ENCODE measurements at regions not wholly inside any gene's neighbourhood (a gene's known extent, or its start where the extent isn't known, plus 50 kb on each side); places are given as distances from the start of the nearest gene placed in this dataset.
"Not testable (repeated sequence)": the region's sequence is repeated elsewhere in the genome, so short reads cannot be mapped to it uniquely, and the experiment has no call there.

DNA sequence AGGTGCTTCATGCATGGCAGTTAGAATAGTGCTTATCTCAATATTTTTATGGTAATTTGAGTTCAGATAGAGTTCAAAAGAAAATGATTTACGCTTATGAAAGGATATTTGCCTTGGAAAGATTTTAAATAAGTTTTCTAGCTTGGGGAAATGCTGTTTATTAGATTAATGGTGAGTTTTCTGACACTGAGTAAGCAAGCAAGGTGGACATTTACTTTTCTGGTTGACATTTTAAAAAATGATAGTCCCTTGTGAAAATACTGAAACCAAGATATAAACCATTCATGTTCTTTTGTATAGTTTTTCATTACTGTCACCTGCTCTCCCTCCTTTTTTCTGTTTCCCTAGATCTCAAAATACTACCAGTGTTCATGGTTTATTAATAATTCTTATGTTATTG lies 1034.8 kb upstream of the SPRY2 start:
- no peaks in the 10 kb centered on the region for H3K27me3 ChIP-seq (ENCODE audit: insufficient read depth in 3 of 3, low read length in 2 of 3)
- DNase-seq (no peak), ATAC-seq (no peak)
- no peaks in the 10 kb centered on the region for H3K36me3 ChIP-seq (ENCODE audit: insufficient read depth in 1 of 2, low read depth in 1 of 2)
- intact Hi-C loops (cut with DNase I), result no loop called here
- H3K9me3 ChIP-seq, result no peaks in the 10 kb centered on the region
- H3K27ac ChIP-seq, result no peak overlapping the region
- H3K4me3 ChIP-seq, result no peak overlapping the region
- WGBS, 3 donors, result 48 to 71% (median 70%) methylated on average over 1 of the region's 1 CpG
- no peaks in the 10 kb centered on the region for H3K4me1 ChIP-seq
- TF ChIP-seq, protein P1, sequence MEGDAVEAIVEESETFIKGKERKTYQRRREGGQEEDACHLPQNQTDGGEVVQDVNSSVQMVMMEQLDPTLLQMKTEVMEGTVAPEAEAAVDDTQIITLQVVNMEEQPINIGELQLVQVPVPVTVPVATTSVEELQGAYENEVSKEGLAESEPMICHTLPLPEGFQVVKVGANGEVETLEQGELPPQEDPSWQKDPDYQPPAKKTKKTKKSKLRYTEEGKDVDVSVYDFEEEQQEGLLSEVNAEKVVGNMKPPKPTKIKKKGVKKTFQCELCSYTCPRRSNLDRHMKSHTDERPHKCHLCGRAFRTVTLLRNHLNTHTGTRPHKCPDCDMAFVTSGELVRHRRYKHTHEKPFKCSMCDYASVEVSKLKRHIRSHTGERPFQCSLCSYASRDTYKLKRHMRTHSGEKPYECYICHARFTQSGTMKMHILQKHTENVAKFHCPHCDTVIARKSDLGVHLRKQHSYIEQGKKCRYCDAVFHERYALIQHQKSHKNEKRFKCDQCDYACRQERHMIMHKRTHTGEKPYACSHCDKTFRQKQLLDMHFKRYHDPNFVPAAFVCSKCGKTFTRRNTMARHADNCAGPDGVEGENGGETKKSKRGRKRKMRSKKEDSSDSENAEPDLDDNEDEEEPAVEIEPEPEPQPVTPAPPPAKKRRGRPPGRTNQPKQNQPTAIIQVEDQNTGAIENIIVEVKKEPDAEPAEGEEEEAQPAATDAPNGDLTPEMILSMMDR (IDR thresholded peaks at IDR 0.05), result no peak

DNA sequence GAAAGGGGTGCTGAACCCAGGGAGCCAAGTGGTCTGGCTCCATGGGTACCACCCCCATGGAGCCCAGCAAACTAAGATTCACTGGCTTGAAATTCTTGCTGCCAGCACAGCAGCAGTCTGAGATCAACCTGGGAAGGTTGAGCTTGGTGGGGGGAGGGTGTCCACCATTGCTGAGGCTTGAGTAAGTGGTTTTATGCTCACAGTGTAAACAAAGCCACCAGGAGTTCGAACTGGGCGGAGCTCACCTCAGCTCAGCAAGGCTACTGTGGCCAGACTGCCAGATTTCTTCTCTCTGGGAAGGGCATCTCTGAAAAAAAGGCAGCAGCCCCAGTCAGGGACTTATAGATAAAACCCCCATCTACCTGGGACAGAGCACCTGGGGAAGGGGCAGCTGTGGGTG lies 1021.8 kb upstream of the SPRY2 start:
- H3K27me3 ChIP-seq (ENCODE audit: insufficient read depth in 3 of 3, low read length in 2 of 3); H3K9me3 ChIP-seq; H3K36me3 ChIP-seq (ENCODE audit: insufficient read depth in 1 of 2, low read depth in 1 of 2); H3K4me3 ChIP-seq; DNase-seq; intact Hi-C loops (cut with DNase I); H3K27ac ChIP-seq; ATAC-seq; H3K4me1 ChIP-seq: not testable (repeated sequence)
- 83 to 90% (median 89%) methylated on average over 2 of the region's 2 CpGs for WGBS, 3 donors

DNA sequence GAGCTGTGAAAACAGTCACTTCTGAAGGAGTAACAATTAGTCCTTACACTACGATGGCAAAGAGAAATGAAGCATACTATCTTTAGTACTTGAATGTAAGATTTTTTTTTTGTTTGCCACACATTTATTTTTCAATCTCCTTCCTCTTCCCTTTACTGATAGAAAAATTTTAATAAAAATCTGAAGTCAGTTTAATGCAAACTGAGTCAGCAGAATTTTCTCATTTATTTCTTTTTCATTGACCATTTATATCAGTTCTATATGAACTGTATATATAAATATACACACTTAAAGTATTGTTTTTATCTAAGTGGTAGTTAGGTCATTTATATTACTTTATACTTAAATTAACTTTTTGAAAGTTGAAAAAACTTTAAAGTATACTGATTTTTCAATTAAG lies 1009.1 kb upstream of the SPRY2 start:
- Histone ChIP-seq H3K36me3 (ENCODE audit: insufficient read depth in 1 of 2, low read depth in 1 of 2) (no peaks in the 10 kb centered on the region), H3K27ac (no peak overlapping the region), H3K4me1 (no peaks in the 10 kb centered on the region), H3K4me3 (no peak overlapping the region), H3K27me3 (ENCODE audit: insufficient read depth in 3 of 3, low read length in 2 of 3) (peaks cover 0 to 1% (median 0%) of the 10 kb centered on the region in 3 donors), H3K9me3 (no peaks in the 10 kb centered on the region)
- intact Hi-C loops (cut with DNase I), result no loop called here
- 29 to 59% (median 36%) methylated on average over 1 of the region's 1 CpG for WGBS, 3 donors
- no peak for ATAC-seq
- no peak for DNase-seq
- TF ChIP-seq, protein P1 (IDR thresholded peaks at IDR 0.05), result no peak

DNA sequence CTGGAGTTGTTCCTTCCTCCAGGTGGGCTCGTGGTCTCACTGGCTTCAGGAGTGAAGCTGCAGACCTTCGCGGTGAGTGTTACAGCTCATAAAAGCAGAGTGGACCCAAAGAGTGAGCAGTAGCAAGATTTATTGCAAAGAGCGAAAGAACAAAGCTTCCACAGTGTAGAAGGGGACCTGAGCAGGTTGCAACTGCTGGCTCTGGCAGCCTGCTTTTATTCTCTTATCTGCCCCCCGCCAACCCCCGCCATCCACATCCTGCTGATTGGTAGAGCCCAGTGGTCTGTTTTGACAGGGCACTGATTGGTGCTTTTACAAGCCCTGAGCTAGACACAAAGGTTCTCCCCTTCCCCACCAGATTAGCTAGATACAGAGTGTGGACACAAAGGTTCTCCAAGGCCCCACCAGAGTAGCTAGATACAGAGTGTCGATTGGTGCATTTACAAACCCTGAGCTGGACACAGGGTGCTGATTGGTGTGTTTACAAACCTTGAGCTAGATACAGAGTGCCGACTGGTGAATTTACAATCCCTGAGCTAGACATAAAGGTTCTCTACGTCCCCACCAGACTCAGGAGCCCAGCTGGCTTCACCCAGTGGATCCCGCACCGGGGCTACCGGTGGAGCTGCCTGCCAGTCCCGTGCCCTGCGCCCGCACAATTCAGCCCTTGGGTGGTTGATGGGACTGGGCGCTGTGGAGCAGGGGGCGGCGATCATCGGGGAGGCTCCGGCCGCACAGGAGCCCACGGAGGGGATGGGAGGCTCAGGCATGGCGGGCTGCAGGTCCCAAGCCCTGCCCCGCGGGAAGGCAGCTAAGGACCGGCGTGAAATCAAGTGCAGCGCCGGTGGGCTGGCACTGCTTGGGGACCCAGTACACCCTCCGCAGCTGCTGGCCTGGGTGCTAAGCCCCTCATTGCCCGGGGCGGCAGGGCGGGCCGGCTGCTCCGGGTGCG lies 999.5 kb upstream of the SPRY2 start:
- H3K27me3 ChIP-seq (ENCODE audit: insufficient read depth in 3 of 3, low read length in 2 of 3); ATAC-seq; DNase-seq; H3K4me3 ChIP-seq; H3K9me3 ChIP-seq; H3K4me1 ChIP-seq; intact Hi-C loops (cut with DNase I); H3K36me3 ChIP-seq (ENCODE audit: insufficient read depth in 1 of 2, low read depth in 1 of 2); H3K27ac ChIP-seq: not testable (repeated sequence)
- 93 to 94% (median 94%) methylated on average over 34 to 36 of the region's 36 CpGs for WGBS, 3 donors

DNA sequence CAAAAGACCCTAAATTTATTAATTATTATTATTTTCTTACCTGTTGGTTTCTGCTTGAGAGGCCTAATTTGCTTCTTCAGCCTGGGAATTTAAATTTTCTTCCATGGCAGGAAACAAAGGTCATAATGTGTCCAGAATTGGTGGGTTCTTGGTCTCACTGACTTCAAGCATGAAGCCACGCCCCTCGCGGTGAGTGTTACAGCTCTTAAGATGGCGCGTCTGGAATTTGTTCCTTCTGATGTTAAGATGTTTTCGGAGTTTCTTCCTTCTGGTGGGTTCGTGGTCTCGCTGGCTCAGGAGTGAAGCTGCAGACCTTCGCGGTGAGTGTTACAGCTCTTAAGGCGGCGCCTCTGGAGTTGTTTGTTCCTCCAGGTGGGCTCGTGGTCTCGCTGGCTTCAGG lies 998.7 kb upstream of the SPRY2 start:
- H3K4me3 ChIP-seq; H3K27ac ChIP-seq; DNase-seq; H3K4me1 ChIP-seq; H3K36me3 ChIP-seq (ENCODE audit: insufficient read depth in 1 of 2, low read depth in 1 of 2); H3K9me3 ChIP-seq; intact Hi-C loops (cut with DNase I); H3K27me3 ChIP-seq (ENCODE audit: insufficient read depth in 3 of 3, low read length in 2 of 3); ATAC-seq: not testable (repeated sequence)
- 93 to 95% (median 93%) methylated on average over 14 of the region's 14 CpGs for WGBS, 3 donors

DNA sequence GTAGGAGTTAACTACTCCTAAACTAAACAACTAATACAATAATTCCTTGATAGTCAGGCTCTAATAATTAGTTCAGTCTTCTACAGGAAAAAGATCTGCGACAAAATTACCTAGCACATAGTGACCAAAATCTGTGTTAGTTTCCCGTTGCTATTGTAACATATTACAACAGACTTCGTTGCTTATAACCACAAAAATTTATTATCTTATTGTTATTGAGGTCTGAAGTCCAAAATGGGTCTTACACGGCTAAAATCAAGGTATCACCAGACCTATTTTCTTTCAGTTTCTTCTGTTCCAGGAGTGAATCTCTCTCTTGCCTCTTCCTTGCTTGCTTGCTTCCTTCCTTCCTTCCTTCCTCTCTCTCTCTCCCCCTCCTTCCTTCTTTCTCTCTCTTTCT lies 993.6 kb upstream of the SPRY2 start:
- no peak for DNase-seq
- WGBS, 3 donors, result 80 to 83% (median 82%) methylated on average over 4 of the region's 4 CpGs
- TF ChIP-seq, protein P1 (IDR thresholded peaks at IDR 0.05), result no peak
- Histone ChIP-seq H3K27me3 (ENCODE audit: insufficient read depth in 3 of 3, low read length in 2 of 3) (no peaks in the 10 kb centered on the region), H3K36me3 (ENCODE audit: insufficient read depth in 1 of 2, low read depth in 1 of 2) (no peaks in the 10 kb centered on the region), H3K4me3 (no peak overlapping the region), H3K9me3 (no peaks in the 10 kb centered on the region), H3K4me1 (no peaks in the 10 kb centered on the region), H3K27ac (no peak overlapping the region)
- ATAC-seq, result no peak
- intact Hi-C loops (cut with DNase I), result no loop called here
